ENCODE measurements at regions not wholly inside any gene's neighbourhood (a gene's known extent, or its start where the extent isn't known, plus 50 kb on each side); places are given as distances from the start of the nearest gene placed in this dataset.

DNA sequence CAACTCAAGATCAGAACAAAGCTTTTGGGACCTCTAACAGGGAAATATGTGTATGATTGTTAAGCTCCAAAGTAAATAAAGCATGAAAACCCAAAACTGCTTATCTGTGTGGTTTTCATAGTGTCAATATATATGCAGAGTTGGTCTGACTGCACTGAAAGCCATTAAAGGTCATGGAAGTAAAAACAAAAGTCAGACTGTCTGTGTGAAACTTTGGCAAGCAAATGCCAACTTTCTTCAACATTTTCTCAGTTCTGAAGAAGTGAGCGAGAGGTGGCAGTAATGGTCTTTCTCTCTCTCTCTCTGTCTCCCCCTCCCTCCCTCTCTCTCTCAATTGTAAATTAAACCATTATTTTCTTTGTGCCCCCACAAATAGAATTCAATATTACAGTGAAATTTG lies 100.1 kb upstream of the S1PR1 start:
- Mint-ChIP-seq H3K9me3 (no peaks in the 10 kb centered on the region), H3K4me1 (peaks cover 35% of the 10 kb centered on the region), H3K27ac (peak overlapping the region; percentile 57), H3K27me3 (ENCODE audit: insufficient read depth, low read depth, poor library complexity) (no peaks in the 10 kb centered on the region), H3K36me3 (ENCODE audit: low read depth) (no peaks in the 10 kb centered on the region), H3K4me3 (peak overlapping the region; percentile 55)
- H2AFZ ChIP-seq, result peak overlapping the region; percentile 2; the same call in 1 of the 2 replicates
- H3K4me2 ChIP-seq, result peak overlapping the region; percentile 69
- H4K20me1 ChIP-seq (replicated peaks; ENCODE audit: insufficient read depth), result no peaks in the 10 kb centered on the region
- ATAC-seq (peak; percentile 83), DNase-seq (ENCODE audit: low spot score) (peak; percentile 50)
- H3F3A ChIP-seq (replicated peaks; ENCODE audit: low read depth), result no peaks in the 10 kb centered on the region
- H3K4me3 ChIP-seq, result peak overlapping the region; percentile 35
- peaks cover 21% of the 10 kb centered on the region for H3K4me1 ChIP-seq (ENCODE audit: insufficient read depth)
- H3K27ac ChIP-seq (ENCODE audit: low read depth), result peak overlapping the region; percentile 45
- H3K79me2 ChIP-seq (replicated peaks; ENCODE audit: insufficient read depth), result no peaks in the 10 kb centered on the region
- H3K9me2 ChIP-seq (ENCODE audit: insufficient read depth), result no peaks in the 10 kb centered on the region
- TF ChIP-seq EZH2phosphoT487 (IDR thresholded peaks at IDR 0.05; ENCODE audit: unreplicated experiment) (no peak), JUNB (IDR thresholded peaks at IDR 0.05; ENCODE audit: unreplicated experiment) (no peak)
- TF ChIP-seq, protein P1, sequence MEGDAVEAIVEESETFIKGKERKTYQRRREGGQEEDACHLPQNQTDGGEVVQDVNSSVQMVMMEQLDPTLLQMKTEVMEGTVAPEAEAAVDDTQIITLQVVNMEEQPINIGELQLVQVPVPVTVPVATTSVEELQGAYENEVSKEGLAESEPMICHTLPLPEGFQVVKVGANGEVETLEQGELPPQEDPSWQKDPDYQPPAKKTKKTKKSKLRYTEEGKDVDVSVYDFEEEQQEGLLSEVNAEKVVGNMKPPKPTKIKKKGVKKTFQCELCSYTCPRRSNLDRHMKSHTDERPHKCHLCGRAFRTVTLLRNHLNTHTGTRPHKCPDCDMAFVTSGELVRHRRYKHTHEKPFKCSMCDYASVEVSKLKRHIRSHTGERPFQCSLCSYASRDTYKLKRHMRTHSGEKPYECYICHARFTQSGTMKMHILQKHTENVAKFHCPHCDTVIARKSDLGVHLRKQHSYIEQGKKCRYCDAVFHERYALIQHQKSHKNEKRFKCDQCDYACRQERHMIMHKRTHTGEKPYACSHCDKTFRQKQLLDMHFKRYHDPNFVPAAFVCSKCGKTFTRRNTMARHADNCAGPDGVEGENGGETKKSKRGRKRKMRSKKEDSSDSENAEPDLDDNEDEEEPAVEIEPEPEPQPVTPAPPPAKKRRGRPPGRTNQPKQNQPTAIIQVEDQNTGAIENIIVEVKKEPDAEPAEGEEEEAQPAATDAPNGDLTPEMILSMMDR (conservative IDR thresholded peaks at IDR 0.05; ENCODE audit: low read depth in 2 of 2), result peak; percentile 52 to 68
- no peaks in the 10 kb centered on the region for H3K36me3 ChIP-seq (ENCODE audit: insufficient read depth)
- no peaks in the 10 kb centered on the region for H3K27me3 ChIP-seq (ENCODE audit: insufficient read depth)

DNA sequence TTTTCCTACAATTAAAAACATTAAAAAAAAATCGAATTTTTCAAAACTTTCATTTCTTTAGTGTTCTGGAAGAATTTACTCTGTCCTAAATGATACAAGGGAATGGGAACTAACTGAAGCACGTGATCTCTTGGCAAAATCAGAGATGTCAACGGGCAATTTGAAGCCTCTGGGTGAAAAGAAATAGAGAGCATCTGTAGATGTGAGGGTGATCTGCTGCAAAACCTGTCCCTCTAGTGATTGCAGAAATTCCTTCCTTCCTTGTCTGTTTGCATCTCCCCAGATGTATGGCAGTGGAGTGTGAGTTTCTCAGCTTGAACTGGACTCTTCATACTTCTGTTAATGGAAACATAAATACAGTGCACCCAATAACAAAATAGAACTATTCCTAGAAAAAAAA lies 100.5 kb upstream of the S1PR1 start:
- DNase-seq (ENCODE audit: low spot score) (no peak), ATAC-seq (peak; percentile 45)
- Histone ChIP-seq H4K20me1 (replicated peaks; ENCODE audit: insufficient read depth) (no peaks in the 10 kb centered on the region), H3K27me3 (ENCODE audit: insufficient read depth) (no peaks in the 10 kb centered on the region), H3K27ac (ENCODE audit: low read depth) (no peak overlapping the region), H2AFZ (no peak overlapping the region), H3K4me1 (ENCODE audit: insufficient read depth) (peaks cover 21% of the 10 kb centered on the region), H3K79me2 (replicated peaks; ENCODE audit: insufficient read depth) (no peaks in the 10 kb centered on the region), H3K36me3 (ENCODE audit: insufficient read depth) (no peaks in the 10 kb centered on the region), H3F3A (replicated peaks; ENCODE audit: low read depth) (no peaks in the 10 kb centered on the region), H3K9me2 (ENCODE audit: insufficient read depth) (no peaks in the 10 kb centered on the region), H3K4me3 (no peak overlapping the region), H3K4me2 (peak overlapping the region; percentile 69; the same call in 1 of the 2 replicates)
- H3K4me1 Mint-ChIP-seq, result peaks cover 39% of the 10 kb centered on the region
- TF ChIP-seq ZNF114 (CRISPR knock-in tag; IDR thresholded peaks at IDR 0.05) (no peak), EZH2phosphoT487 (IDR thresholded peaks at IDR 0.05; ENCODE audit: unreplicated experiment) (no peak), STAT1 (IDR thresholded peaks at IDR 0.05; ENCODE audit: unreplicated experiment) (no peak)
- no peaks in the 10 kb centered on the region for H3K9me3 Mint-ChIP-seq
- no peaks in the 10 kb centered on the region for H3K36me3 Mint-ChIP-seq (ENCODE audit: low read depth)
- H3K27me3 Mint-ChIP-seq (ENCODE audit: insufficient read depth, low read depth, poor library complexity), result no peaks in the 10 kb centered on the region
- no peak overlapping the region for H3K4me3 Mint-ChIP-seq
- H3K27ac Mint-ChIP-seq, result 0 out of 2 replicates have a peak overlapping the region, but pooled peaks have one; percentile 26

DNA sequence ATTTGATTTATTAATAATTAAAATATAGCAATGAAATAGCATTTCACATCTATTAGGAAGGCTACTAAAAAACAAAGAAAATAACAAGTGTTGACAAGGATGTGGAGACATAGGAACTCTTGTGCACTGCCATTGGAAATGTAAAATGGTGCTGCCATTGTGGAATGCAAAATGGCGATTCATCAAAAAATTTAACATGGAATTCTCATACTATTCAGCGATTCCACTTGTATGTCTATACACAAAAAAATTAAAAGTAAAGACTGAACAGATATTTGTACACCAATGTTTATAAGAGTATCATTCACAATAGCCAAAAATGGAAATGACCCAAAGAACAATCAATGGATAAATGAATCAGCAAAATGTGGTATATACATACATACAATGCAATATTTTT lies 101.3 kb upstream of the S1PR1 start:
- H3K4me3 ChIP-seq, result no peak overlapping the region
- H3K4me1 Mint-ChIP-seq, result peaks cover 46% of the 10 kb centered on the region
- DNase-seq (ENCODE audit: low spot score), result no peak
- no peaks in the 10 kb centered on the region for H3K27me3 Mint-ChIP-seq (ENCODE audit: insufficient read depth, low read depth, poor library complexity)
- H2AFZ ChIP-seq, result no peak overlapping the region
- H3K4me1 ChIP-seq (ENCODE audit: insufficient read depth), result peaks cover 21% of the 10 kb centered on the region
- H3K4me3 Mint-ChIP-seq, result no peak overlapping the region
- no peak overlapping the region for H3K27ac ChIP-seq (ENCODE audit: low read depth)
- H4K20me1 ChIP-seq (replicated peaks; ENCODE audit: insufficient read depth), result no peaks in the 10 kb centered on the region
- no peaks in the 10 kb centered on the region for H3K36me3 Mint-ChIP-seq (ENCODE audit: low read depth)
- H3K9me3 Mint-ChIP-seq, result no peaks in the 10 kb centered on the region
- no peaks in the 10 kb centered on the region for H3K79me2 ChIP-seq (replicated peaks; ENCODE audit: insufficient read depth)
- H3F3A ChIP-seq (replicated peaks; ENCODE audit: low read depth), result no peaks in the 10 kb centered on the region
- no peaks in the 10 kb centered on the region for H3K27me3 ChIP-seq (ENCODE audit: insufficient read depth)
- no peak for ATAC-seq
- H3K27ac Mint-ChIP-seq, result no peak overlapping the region
- no peaks in the 10 kb centered on the region for H3K36me3 ChIP-seq (ENCODE audit: insufficient read depth)
- no peaks in the 10 kb centered on the region for H3K9me2 ChIP-seq (ENCODE audit: insufficient read depth)
- no peak overlapping the region for H3K4me2 ChIP-seq
- TF ChIP-seq JUNB (IDR thresholded peaks at IDR 0.05; ENCODE audit: unreplicated experiment) (no peak), ZNF114 (CRISPR knock-in tag; IDR thresholded peaks at IDR 0.05) (no peak), EZH2phosphoT487 (IDR thresholded peaks at IDR 0.05; ENCODE audit: unreplicated experiment) (no peak), ZNF331 (CRISPR knock-in tag; IDR thresholded peaks at IDR 0.05; ENCODE audit: low read depth) (no peak)
- TF ChIP-seq, protein P2, sequence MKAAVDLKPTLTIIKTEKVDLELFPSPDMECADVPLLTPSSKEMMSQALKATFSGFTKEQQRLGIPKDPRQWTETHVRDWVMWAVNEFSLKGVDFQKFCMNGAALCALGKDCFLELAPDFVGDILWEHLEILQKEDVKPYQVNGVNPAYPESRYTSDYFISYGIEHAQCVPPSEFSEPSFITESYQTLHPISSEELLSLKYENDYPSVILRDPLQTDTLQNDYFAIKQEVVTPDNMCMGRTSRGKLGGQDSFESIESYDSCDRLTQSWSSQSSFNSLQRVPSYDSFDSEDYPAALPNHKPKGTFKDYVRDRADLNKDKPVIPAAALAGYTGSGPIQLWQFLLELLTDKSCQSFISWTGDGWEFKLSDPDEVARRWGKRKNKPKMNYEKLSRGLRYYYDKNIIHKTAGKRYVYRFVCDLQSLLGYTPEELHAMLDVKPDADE (IDR thresholded peaks at IDR 0.05), result no peak
- TF ChIP-seq, protein P3, sequence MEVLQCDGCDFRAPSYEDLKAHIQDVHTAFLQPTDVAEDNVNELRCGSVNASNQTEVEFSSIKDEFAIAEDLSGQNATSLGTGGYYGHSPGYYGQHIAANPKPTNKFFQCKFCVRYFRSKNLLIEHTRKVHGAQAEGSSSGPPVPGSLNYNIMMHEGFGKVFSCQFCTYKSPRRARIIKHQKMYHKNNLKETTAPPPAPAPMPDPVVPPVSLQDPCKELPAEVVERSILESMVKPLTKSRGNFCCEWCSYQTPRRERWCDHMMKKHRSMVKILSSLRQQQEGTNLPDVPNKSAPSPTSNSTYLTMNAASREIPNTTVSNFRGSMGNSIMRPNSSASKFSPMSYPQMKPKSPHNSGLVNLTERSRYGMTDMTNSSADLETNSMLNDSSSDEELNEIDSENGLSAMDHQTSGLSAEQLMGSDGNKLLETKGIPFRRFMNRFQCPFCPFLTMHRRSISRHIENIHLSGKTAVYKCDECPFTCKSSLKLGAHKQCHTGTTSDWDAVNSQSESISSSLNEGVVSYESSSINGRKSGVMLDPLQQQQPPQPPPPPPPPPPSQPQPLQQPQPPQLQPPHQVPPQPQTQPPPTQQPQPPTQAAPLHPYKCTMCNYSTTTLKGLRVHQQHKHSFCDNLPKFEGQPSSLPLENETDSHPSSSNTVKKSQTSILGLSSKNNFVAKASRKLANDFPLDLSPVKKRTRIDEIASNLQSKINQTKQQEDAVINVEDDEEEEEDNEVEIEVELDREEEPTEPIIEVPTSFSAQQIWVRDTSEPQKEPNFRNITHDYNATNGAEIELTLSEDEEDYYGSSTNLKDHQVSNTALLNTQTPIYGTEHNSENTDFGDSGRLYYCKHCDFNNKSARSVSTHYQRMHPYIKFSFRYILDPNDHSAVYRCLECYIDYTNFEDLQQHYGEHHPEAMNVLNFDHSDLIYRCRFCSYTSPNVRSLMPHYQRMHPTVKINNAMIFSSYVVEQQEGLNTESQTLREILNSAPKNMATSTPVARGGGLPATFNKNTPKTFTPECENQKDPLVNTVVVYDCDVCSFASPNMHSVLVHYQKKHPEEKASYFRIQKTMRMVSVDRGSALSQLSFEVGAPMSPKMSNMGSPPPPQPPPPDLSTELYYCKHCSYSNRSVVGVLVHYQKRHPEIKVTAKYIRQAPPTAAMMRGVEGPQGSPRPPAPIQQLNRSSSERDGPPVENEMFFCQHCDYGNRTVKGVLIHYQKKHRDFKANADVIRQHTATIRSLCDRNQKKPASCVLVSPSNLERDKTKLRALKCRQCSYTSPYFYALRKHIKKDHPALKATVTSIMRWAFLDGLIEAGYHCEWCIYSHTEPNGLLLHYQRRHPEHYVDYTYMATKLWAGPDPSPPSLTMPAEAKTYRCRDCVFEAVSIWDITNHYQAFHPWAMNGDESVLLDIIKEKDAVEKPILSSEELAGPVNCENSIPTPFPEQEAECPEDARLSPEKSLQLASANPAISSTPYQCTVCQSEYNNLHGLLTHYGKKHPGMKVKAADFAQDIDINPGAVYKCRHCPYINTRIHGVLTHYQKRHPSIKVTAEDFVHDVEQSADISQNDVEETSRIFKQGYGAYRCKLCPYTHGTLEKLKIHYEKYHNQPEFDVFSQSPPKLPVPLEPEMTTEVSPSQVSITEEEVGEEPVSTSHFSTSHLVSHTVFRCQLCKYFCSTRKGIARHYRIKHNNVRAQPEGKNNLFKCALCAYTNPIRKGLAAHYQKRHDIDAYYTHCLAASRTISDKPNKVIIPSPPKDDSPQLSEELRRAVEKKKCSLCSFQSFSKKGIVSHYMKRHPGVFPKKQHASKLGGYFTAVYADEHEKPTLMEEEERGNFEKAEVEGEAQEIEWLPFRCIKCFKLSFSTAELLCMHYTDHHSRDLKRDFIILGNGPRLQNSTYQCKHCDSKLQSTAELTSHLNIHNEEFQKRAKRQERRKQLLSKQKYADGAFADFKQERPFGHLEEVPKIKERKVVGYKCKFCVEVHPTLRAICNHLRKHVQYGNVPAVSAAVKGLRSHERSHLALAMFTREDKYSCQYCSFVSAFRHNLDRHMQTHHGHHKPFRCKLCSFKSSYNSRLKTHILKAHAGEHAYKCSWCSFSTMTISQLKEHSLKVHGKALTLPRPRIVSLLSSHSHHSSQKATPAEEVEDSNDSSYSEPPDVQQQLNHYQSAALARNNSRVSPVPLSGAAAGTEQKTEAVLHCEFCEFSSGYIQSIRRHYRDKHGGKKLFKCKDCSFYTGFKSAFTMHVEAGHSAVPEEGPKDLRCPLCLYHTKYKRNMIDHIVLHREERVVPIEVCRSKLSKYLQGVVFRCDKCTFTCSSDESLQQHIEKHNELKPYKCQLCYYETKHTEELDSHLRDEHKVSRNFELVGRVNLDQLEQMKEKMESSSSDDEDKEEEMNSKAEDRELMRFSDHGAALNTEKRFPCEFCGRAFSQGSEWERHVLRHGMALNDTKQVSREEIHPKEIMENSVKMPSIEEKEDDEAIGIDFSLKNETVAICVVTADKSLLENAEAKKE (CRISPR knock-in tag; IDR thresholded peaks at IDR 0.05), result no peak

All from GM23338 (cell line).